Thyroid gland (tissue), 4 donors: ENCODE measurements at regions not wholly inside any gene's neighbourhood (a gene's known extent, or its start where the extent isn't known, plus 50 kb on each side); places are given as distances from the start of the nearest gene placed in this dataset.

Source experiments
- DNase-seq, 2 donors: peaks; one replicate each; pipeline ENCODE4 v3.0.0-alpha.2; 2019
- H3K27ac ChIP-seq, 3 donors: fragments of 200-600 bp; sonication (generic); 1 replicate in 2 of 3; 2 replicates in 1 of 3; pipeline ENCODE4 v1.5.1; 2016 to 2019; ENCODE audit warnings: mild to moderate bottlenecking in 1 of 3, moderate library complexity in 1 of 3
- H3K27me3 ChIP-seq: fragments of 200-600 bp; sonication (generic); one replicate; pipeline ENCODE4 v1.5.1; 2019
- H3K36me3 ChIP-seq, 2 donors: fragments of 200-600 bp; sonication (generic); one replicate each; pipeline ENCODE4 v1.5.1; 2016 to 2019
- H3K4me1 ChIP-seq, 2 donors: fragments of 200-600 bp; sonication (generic); one replicate each; pipeline ENCODE4 v1.5.1; 2017 to 2019
- H3K4me3 ChIP-seq, 3 donors: fragments of 200-600 bp; sonication (generic); replicated peaks in 1 of 3; 1 replicate in 2 of 3; 2 replicates in 1 of 3; pipeline ENCODE4 v1.5.1; 2016; ENCODE audit warnings: mild to moderate bottlenecking in 1 of 3
- H3K9me3 ChIP-seq: fragments of 200-600 bp; sonication (generic); one replicate; pipeline ENCODE4 v1.5.1; 2017
- POLR2A ChIP-seq, 2 donors: fragments of 450-650 bp; IDR thresholded peaks; one replicate each; pipeline ENCODE4 v1.6.1; 2017; ENCODE audit warnings: antibody characterized with exemption in 2 of 2, mild to moderate bottlenecking in 2 of 2, moderate library complexity in 1 of 2
- WGBS, 2 donors: methylation state at CpG; one replicate each; pipeline ENCODE4 v1.1.5; 2017; 5-methylcytosine and 5-hydroxymethylcytosine counted together
- intact Hi-C: fragments of 100-400 bp; cut with DNase I; formaldehyde crosslinking; loops from one replicate; pipeline ENCODE4 v1.15.1; 2023
- TF ChIP-seq, protein P1 (sequence below), 6 experiments: fragments of 200-600 bp in 3 of 6; fragments of 450-650 bp in 3 of 6; sonication (generic) in 3 of 6; IDR thresholded peaks; one replicate each; pipeline ENCODE4 v1.5.1; 2016 to 2019; ENCODE audit warnings: antibody characterized with exemption in 6 of 6, mild to moderate bottlenecking in 2 of 6, inconsistent platforms in 1 of 6, moderate library complexity in 1 of 6

GRCh38 chr1:62993844-62994243 lies 209.9 kb downstream of the ATG4C start:
- no peak overlapping the region for H3K27ac ChIP-seq
- intact Hi-C loops = no loop called here
- H3K9me3 ChIP-seq = no peaks in the 10 kb centered on the region
- no peaks in the 10 kb centered on the region for H3K27me3 ChIP-seq
- TF ChIP-seq POLR2A (IDR thresholded peaks at IDR 0.05) = no peak
- TF ChIP-seq, protein P1, sequence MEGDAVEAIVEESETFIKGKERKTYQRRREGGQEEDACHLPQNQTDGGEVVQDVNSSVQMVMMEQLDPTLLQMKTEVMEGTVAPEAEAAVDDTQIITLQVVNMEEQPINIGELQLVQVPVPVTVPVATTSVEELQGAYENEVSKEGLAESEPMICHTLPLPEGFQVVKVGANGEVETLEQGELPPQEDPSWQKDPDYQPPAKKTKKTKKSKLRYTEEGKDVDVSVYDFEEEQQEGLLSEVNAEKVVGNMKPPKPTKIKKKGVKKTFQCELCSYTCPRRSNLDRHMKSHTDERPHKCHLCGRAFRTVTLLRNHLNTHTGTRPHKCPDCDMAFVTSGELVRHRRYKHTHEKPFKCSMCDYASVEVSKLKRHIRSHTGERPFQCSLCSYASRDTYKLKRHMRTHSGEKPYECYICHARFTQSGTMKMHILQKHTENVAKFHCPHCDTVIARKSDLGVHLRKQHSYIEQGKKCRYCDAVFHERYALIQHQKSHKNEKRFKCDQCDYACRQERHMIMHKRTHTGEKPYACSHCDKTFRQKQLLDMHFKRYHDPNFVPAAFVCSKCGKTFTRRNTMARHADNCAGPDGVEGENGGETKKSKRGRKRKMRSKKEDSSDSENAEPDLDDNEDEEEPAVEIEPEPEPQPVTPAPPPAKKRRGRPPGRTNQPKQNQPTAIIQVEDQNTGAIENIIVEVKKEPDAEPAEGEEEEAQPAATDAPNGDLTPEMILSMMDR (IDR thresholded peaks at IDR 0.05) = no peak
- no peaks in the 10 kb centered on the region for H3K36me3 ChIP-seq
- no peak for DNase-seq
- H3K4me3 ChIP-seq = no peak overlapping the region
- WGBS, 2 donors = 76 to 80% methylated on average over 5 of the region's 5 CpGs
- H3K4me1 ChIP-seq = no peaks in the 10 kb centered on the region

DNA sequence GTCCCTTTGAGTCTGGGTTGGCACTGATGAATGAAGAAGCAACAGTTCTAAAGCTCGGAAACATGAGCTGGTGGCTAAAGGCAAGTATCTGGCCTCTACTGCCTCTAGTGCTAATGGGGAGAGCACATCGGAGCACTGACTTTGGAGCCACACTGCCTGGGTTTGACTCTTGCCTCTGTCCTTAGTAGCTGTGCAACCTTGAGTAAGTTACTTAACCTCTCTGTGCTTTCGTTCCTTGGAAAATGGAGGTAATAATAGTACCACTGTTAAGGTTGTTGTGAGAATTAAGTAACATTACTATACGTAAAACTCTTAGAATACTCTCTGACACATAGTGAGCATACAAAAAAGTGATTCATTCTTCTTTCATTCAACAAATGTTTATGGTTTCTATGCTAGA lies 211.2 kb downstream of the ATG4C start:
- Histone ChIP-seq H3K36me3 (no peaks in the 10 kb centered on the region), H3K27ac (no peak overlapping the region), H3K4me1 (no peaks in the 10 kb centered on the region), H3K9me3 (no peaks in the 10 kb centered on the region), H3K4me3 (no peak overlapping the region), H3K27me3 (no peaks in the 10 kb centered on the region)
- intact Hi-C loops = no loop called here
- WGBS, 2 donors = 91 to 93% methylated on average over 4 of the region's 4 CpGs
- DNase-seq = no peak
- TF ChIP-seq, protein P1 (IDR thresholded peaks at IDR 0.05) = no peak
- no peak for TF ChIP-seq POLR2A (IDR thresholded peaks at IDR 0.05)

DNA sequence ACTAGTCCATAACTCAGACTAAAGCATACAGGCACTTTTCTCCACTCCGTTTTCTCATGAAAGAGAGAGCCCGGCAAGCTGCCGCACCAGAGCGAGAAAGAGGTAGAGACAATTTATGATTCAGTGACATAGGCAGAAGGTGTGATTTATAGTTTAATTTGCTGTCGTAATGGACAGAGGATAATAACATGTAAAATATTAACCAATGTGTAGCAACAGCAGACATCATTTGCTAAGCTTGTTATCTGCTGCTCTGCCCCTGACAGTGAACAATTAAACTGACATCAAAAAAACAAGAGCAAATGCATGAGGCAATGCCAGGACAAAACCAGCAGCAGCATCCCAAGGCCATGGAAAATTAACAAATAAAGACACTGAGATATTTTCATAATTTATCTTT lies 214.0 kb downstream of the ATG4C start:
- intact Hi-C loops = no loop called here
- Histone ChIP-seq H3K27ac (no peak overlapping the region), H3K27me3 (no peaks in the 10 kb centered on the region), H3K4me3 (no peak overlapping the region), H3K4me1 (no peaks in the 10 kb centered on the region), H3K36me3 (no peaks in the 10 kb centered on the region), H3K9me3 (no peaks in the 10 kb centered on the region)
- 85 to 87% methylated on average over 5 of the region's 5 CpGs for WGBS, 2 donors
- no peak for DNase-seq
- no peak for TF ChIP-seq POLR2A (IDR thresholded peaks at IDR 0.05)
- TF ChIP-seq, protein P1 (IDR thresholded peaks at IDR 0.05) = no peak

- intact Hi-C loops = no loop called here
- H3K4me3 ChIP-seq = no peak overlapping the region
- H3K27ac ChIP-seq = no peak overlapping the region
- no peaks in the 10 kb centered on the region for H3K27me3 ChIP-seq
- WGBS, 2 donors = 90 to 93% methylated on average over 10 of the region's 10 CpGs
- no peak for DNase-seq
- H3K36me3 ChIP-seq = no peaks in the 10 kb centered on the region
- H3K4me1 ChIP-seq = no peaks in the 10 kb centered on the region
- TF ChIP-seq POLR2A (IDR thresholded peaks at IDR 0.05) = no peak
- TF ChIP-seq, protein P1 (IDR thresholded peaks at IDR 0.05) = no peak
- H3K9me3 ChIP-seq = no peaks in the 10 kb centered on the region
Measured at GRCh38 chr1:62998845-62999649, 215.1 kb downstream of the ATG4C start.

- H3K9me3 ChIP-seq = no peaks in the 10 kb centered on the region
- H3K27ac ChIP-seq = no peak overlapping the region
- TF ChIP-seq, protein P1 (IDR thresholded peaks at IDR 0.05) = no peak
- no peak for TF ChIP-seq POLR2A (IDR thresholded peaks at IDR 0.05)
- no peaks in the 10 kb centered on the region for H3K27me3 ChIP-seq
- no peaks in the 10 kb centered on the region for H3K36me3 ChIP-seq
- 53 to 59% methylated on average over 10 of the region's 10 CpGs for WGBS, 2 donors
- H3K4me1 ChIP-seq = no peaks in the 10 kb centered on the region
- no peak overlapping the region for H3K4me3 ChIP-seq
- DNase-seq = no peak
- intact Hi-C loops = loop anchor here (5.0 kb wide), 1 partner anchor 147 kb away; no protein-coding TSS in a partner anchor
Measured at GRCh38 chr1:63000508-63000907, 216.6 kb downstream of the ATG4C start.
